ENCODE measurements at regions not wholly inside any gene's neighbourhood (a gene's known extent, or its start where the extent isn't known, plus 50 kb on each side); places are given as distances from the start of the nearest gene placed in this dataset.

GRCh38 chr2:225781991-225782390 lies 382.5 kb downstream of the NYAP2 start:
- no peak for DNase-seq
- Histone ChIP-seq H4K5ac (ENCODE audit: insufficient read length, low read depth, low read length) (no peak overlapping the region), H3K18ac (ENCODE audit: insufficient read length, low read depth, low read length) (no peak overlapping the region), H4K20me1 (ENCODE audit: control insufficient read depth, insufficient read depth, insufficient read length) (no peaks in the 10 kb centered on the region), H3K27ac (ENCODE audit: insufficient read length, low read depth, low read length) (no peak overlapping the region), H2BK15ac (ENCODE audit: low read depth, low read length) (no peak overlapping the region), H2BK12ac (ENCODE audit: insufficient read length, low read depth, low read length) (no peak overlapping the region), H2BK20ac (ENCODE audit: low read depth, low read length, poor library complexity, severe bottlenecking) (no peak overlapping the region), H3K23ac (ENCODE audit: insufficient read length, low read depth, low read length) (no peak overlapping the region), H2AK5ac (ENCODE audit: insufficient read length, low read length) (no peak overlapping the region), H3K79me1 (ENCODE audit: insufficient read depth, low read depth, low read length, poor library complexity, severe bottlenecking) (no peaks in the 10 kb centered on the region), H3K56ac (ENCODE audit: insufficient read length, low read depth, low read length) (no peak overlapping the region), H3K4me1 (ENCODE audit: insufficient read depth, low read length) (no peaks in the 10 kb centered on the region), H2BK5ac (ENCODE audit: insufficient read length, low read length) (no peak overlapping the region), H4K91ac (ENCODE audit: insufficient read length, low read depth, low read length) (no peak overlapping the region), H3K9me3 (ENCODE audit: control insufficient read depth, low read depth, low read length) (no peaks in the 10 kb centered on the region), H3K14ac (ENCODE audit: insufficient read depth, low read length) (no peak overlapping the region), H3K27me3 (ENCODE audit: insufficient read depth, low read length) (no peaks in the 10 kb centered on the region), H4K8ac (replicated peaks; ENCODE audit: insufficient read length, low read depth, low read length) (no peak overlapping the region), H3K9ac (ENCODE audit: extremely low read depth, insufficient read length, low read length) (no peak overlapping the region), H2BK120ac (ENCODE audit: low read depth, low read length, poor library complexity, severe bottlenecking) (no peak overlapping the region), H2AFZ (ENCODE audit: low read length) (no peak overlapping the region), H3K79me2 (ENCODE audit: insufficient read depth, low read length) (no peaks in the 10 kb centered on the region), H3K4me2 (ENCODE audit: insufficient read depth, insufficient read length, low read length) (no peak overlapping the region), H3K23me2 (ENCODE audit: insufficient read length, low read depth, low read length, poor library complexity, severe bottlenecking) (no peaks in the 10 kb centered on the region), H3T11ph (ENCODE audit: low read length) (no peak overlapping the region), H3K4ac (ENCODE audit: low read depth, low read length) (no peak overlapping the region)
- H3K27ac Mint-ChIP-seq: no peak overlapping the region
- no peaks in the 10 kb centered on the region for H3K27me3 Mint-ChIP-seq (ENCODE audit: low read depth)
- WGBS (ENCODE audit: extremely low coverage, insufficient read length, low lambda C conversion rate): no CpG with 5 or more reads among the region's 2 CpGs
- H3K9me3 Mint-ChIP-seq: no peaks in the 10 kb centered on the region
- no peak overlapping the region for H3K4me3 Mint-ChIP-seq
- no peaks in the 10 kb centered on the region for H3K36me3 Mint-ChIP-seq (ENCODE audit: insufficient read depth in 1 of 3, low read depth in 3 of 3)
- TF ChIP-seq CTCF (conservative IDR thresholded peaks at IDR 0.05): no peak
- H3K4me1 Mint-ChIP-seq: peaks cover 3 to 5% of the 10 kb centered on the region in 2 experiments; a peak in 3 of 4 replicates

All from H9 (cell line).